Adrenal gland (tissue), 5 donors: ENCODE measurements at regions not wholly inside any gene's neighbourhood (a gene's known extent, or its start where the extent isn't known, plus 50 kb on each side); places are given as distances from the start of the nearest gene placed in this dataset.

Source experiments
- POLR2A ChIP-seq, 2 donors: fragments of 450-650 bp; IDR thresholded peaks; one replicate each; pipeline ENCODE4 v1.6.1; 2017; ENCODE audit warnings: antibody characterized with exemption in 2 of 2, mild to moderate bottlenecking in 2 of 2, moderate library complexity in 1 of 2
- TF ChIP-seq, protein P1 (sequence below), 6 experiments: fragments of 450-650 bp in 4 of 6; fragments of 200-600 bp in 2 of 6; sonication (generic) in 1 of 6; IDR thresholded peaks; 1 replicate in 5 of 6; 2 replicates in 1 of 6; pipeline versions ENCODE4 v1.5.1 to v1.8.0; 2016 to 2021; ENCODE audit warnings: antibody characterized with exemption in 6 of 6, mild to moderate bottlenecking in 2 of 6, moderate library complexity in 1 of 6
- donor health status: DM: no; HTN: no; CAD: no.

DNA sequence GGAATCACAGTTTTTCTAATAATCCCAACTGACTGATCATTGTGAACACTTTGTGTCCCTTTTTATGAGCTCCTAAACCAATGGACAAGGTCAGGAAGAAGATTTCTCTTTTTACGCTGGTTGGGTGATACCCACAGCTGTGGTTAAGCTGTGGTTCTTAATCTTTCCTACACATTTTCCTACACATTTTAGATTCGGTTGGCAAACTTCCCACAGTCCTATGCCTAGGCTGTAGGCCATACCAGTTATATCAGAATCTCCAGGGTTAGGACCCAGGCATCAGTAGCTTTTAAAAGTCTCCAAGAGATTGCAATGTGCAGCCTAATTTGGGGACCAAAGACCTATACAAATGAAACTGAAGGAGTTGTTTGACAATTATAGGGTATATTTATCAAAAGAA is 203.0 kb downstream of the SP3 start:
- TF ChIP-seq, protein P1, sequence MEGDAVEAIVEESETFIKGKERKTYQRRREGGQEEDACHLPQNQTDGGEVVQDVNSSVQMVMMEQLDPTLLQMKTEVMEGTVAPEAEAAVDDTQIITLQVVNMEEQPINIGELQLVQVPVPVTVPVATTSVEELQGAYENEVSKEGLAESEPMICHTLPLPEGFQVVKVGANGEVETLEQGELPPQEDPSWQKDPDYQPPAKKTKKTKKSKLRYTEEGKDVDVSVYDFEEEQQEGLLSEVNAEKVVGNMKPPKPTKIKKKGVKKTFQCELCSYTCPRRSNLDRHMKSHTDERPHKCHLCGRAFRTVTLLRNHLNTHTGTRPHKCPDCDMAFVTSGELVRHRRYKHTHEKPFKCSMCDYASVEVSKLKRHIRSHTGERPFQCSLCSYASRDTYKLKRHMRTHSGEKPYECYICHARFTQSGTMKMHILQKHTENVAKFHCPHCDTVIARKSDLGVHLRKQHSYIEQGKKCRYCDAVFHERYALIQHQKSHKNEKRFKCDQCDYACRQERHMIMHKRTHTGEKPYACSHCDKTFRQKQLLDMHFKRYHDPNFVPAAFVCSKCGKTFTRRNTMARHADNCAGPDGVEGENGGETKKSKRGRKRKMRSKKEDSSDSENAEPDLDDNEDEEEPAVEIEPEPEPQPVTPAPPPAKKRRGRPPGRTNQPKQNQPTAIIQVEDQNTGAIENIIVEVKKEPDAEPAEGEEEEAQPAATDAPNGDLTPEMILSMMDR (IDR thresholded peaks at IDR 0.05), result no peak
- TF ChIP-seq POLR2A (IDR thresholded peaks at IDR 0.05), result no peak
